ENCODE measurements at regions not wholly inside any gene's neighbourhood (a gene's known extent, or its start where the extent isn't known, plus 50 kb on each side); places are given as distances from the start of the nearest gene placed in this dataset.

GRCh38 chr10:88115968-88116367 lies 252.5 kb downstream of the PTEN start:
- no peak for TF ChIP-seq CTCF (IDR thresholded peaks at IDR 0.05; ENCODE audit: low read depth, low read length)
- TF ChIP-seq EZH2phosphoT487 (IDR thresholded peaks at IDR 0.05; ENCODE audit: low read depth), result no peak
